Astrocyte (in vitro differentiated cells and primary cell): ENCODE measurements at regions not wholly inside any gene's neighbourhood (a gene's known extent, or its start where the extent isn't known, plus 50 kb on each side); places are given as distances from the start of the nearest gene placed in this dataset.

Experiments
- DNase-seq: peaks from one replicate; pipeline ENCODE4 v3.0.0-alpha.2; 2010; ENCODE audit warnings: low read depth
- FAIRE-seq: peaks from 2 replicates; lab custom pipeline; 2011; peaks lifted over from hg19 to GRCh38; lab: Jason Lieb, UNC
- H2AFZ ChIP-seq: 2 replicates; pipeline ENCODE4 v1.6.0; 2012; ENCODE audit warnings: low read depth, low read length, inconsistent platforms
- H3K27ac ChIP-seq: 2 replicates; pipeline ENCODE4 v1.5.1; 2011; ENCODE audit warnings: low read depth, low read length, inconsistent platforms
- H3K27me3 ChIP-seq: 2 replicates; pipeline ENCODE4 v1.6.0; 2011; ENCODE audit warnings: low read length, inconsistent platforms; ENCODE audit not compliant: insufficient read depth
- H3K36me3 ChIP-seq: 2 replicates; pipeline ENCODE4 v1.5.1; 2011; ENCODE audit warnings: low read length, inconsistent platforms; ENCODE audit not compliant: insufficient read depth
- H3K4me1 ChIP-seq: 2 replicates; pipeline ENCODE4 v1.5.1; 2011; ENCODE audit warnings: low read length, inconsistent platforms; ENCODE audit not compliant: insufficient read depth
- H3K4me2 ChIP-seq: 2 replicates; pipeline ENCODE4 v1.6.0; 2012; ENCODE audit warnings: low read length, inconsistent platforms
- H3K4me3 ChIP-seq: 2 replicates; pipeline ENCODE4 v1.5.1; 2011; ENCODE audit warnings: low read depth, mild to moderate bottlenecking, low read length, inconsistent platforms; ENCODE audit not compliant: insufficient read depth
- H3K79me2 ChIP-seq: 2 replicates; pipeline ENCODE4 v1.6.0; 2012; ENCODE audit warnings: mild to moderate bottlenecking, low read length, inconsistent platforms; ENCODE audit not compliant: insufficient read depth
- H3K9ac ChIP-seq: 2 replicates; pipeline ENCODE4 v1.6.0; 2012; ENCODE audit warnings: mild to moderate bottlenecking, low read length, inconsistent platforms
- H3K9me3 ChIP-seq: 2 replicates; pipeline ENCODE4 v1.5.1; 2012; ENCODE audit warnings: low read depth, mild to moderate bottlenecking, low read length, inconsistent platforms; ENCODE audit not compliant: insufficient read depth
- H4K20me1 ChIP-seq: 2 replicates; pipeline ENCODE4 v1.6.0; 2012; ENCODE audit warnings: low read length, inconsistent platforms; ENCODE audit not compliant: insufficient read depth
- H3K27ac Mint-ChIP-seq: one replicate; pipeline ENCODE4 v1.8.0; 2021; ENCODE audit warnings: mild to moderate bottlenecking, mixed read lengths; ENCODE audit not compliant: unreplicated experiment
- H3K27me3 Mint-ChIP-seq: one replicate; pipeline ENCODE4 v1.8.0; 2021; ENCODE audit warnings: low read depth, mixed read lengths; ENCODE audit not compliant: unreplicated experiment
- H3K36me3 Mint-ChIP-seq: one replicate; pipeline ENCODE4 v1.8.0; 2021; ENCODE audit warnings: low read depth, mixed read lengths; ENCODE audit not compliant: unreplicated experiment
- H3K4me1 Mint-ChIP-seq: one replicate; pipeline ENCODE4 v1.8.0; 2021; ENCODE audit warnings: low read depth, mixed read lengths; ENCODE audit not compliant: unreplicated experiment
- H3K4me3 Mint-ChIP-seq: one replicate; pipeline ENCODE4 v1.8.0; 2021; ENCODE audit warnings: mild to moderate bottlenecking, moderate library complexity, mixed read lengths; ENCODE audit not compliant: unreplicated experiment
- H3K9me3 Mint-ChIP-seq: one replicate; pipeline ENCODE4 v1.8.0; 2021; ENCODE audit warnings: mild to moderate bottlenecking, mixed read lengths; ENCODE audit not compliant: unreplicated experiment
- CTCF ChIP-seq: IDR thresholded peaks from 2 replicates; pipeline ENCODE4 v1.5.1; 2011; ENCODE audit warnings: low read depth, mild to moderate bottlenecking, inconsistent platforms, low read length, moderate library complexity; ENCODE audit not compliant: insufficient read depth
- EZH2 ChIP-seq: IDR thresholded peaks from 2 replicates; pipeline ENCODE4 v1.6.1; 2012; ENCODE audit warnings: mild to moderate bottlenecking, low read length, inconsistent platforms; ENCODE audit not compliant: insufficient read depth

DNA sequence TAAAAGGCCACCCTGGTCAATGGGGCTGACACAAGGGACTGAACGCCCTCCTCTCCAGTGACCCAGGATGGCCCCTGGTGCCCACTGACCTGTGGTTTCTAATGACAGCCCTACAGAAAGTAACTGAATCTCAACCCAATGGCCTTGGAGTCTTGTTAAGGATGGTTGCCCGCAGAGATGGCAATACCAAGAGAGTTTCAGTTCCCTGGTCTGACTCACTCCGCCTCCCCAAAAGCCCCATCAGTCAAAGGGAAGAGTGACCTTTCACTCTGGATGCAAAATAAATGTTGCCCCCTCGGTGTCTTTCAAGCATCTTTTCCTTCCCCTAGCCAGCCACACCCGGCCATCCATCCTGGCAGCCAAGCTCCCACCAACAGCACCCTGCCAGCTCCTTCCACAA is 57.7 kb upstream of the ISX start:
- Histone ChIP-seq H3K4me2 (no peak overlapping the region), H3K9me3 (peaks cover 2% of the 10 kb centered on the region), H3K4me1 (no peaks in the 10 kb centered on the region), H3K4me3 (no peak overlapping the region), H2AFZ (no peak overlapping the region), H3K36me3 (no peaks in the 10 kb centered on the region), H3K79me2 (no peaks in the 10 kb centered on the region), H3K9ac (no peak overlapping the region), H3K27me3 (no peaks in the 10 kb centered on the region), H3K27ac (no peak overlapping the region), H4K20me1 (no peaks in the 10 kb centered on the region)
- H3K36me3 Mint-ChIP-seq = no peaks in the 10 kb centered on the region
- no peak overlapping the region for H3K27ac Mint-ChIP-seq
- H3K4me1 Mint-ChIP-seq = peaks cover 4% of the 10 kb centered on the region
- DNase-seq (no peak), FAIRE-seq (no peak)
- H3K9me3 Mint-ChIP-seq = peaks cover 8% of the 10 kb centered on the region
- TF ChIP-seq CTCF (no peak), EZH2 (no peak)
- H3K4me3 Mint-ChIP-seq = no peak overlapping the region
- peaks cover 3% of the 10 kb centered on the region for H3K27me3 Mint-ChIP-seq

DNA sequence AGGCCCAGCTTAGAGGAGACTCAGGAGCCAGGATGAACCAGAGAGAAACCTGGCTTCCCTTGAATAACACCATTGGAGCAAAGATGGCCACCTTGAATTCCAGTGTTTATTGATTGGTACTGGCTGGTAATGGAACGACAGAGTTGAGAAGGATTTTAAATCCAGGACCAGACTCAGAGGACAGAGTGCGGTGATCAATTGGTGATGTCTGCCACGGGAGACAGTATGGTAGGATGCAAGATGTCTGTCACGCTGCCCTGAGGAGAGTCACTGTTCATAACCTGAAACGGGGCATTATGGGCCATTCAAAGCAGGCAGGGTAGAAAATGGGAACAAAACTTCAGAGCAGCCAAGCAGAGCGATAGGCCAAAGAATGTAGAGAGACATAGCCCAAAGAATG is 55.4 kb upstream of the ISX start:
- TF ChIP-seq CTCF = no peak
- TF ChIP-seq EZH2 = no peak
- Histone ChIP-seq H3K9me3 (peaks cover 2% of the 10 kb centered on the region), H3K4me2 (no peak overlapping the region), H3K4me1 (no peaks in the 10 kb centered on the region), H3K36me3 (no peaks in the 10 kb centered on the region), H2AFZ (no peak overlapping the region), H4K20me1 (no peaks in the 10 kb centered on the region), H3K4me3 (no peak overlapping the region), H3K79me2 (no peaks in the 10 kb centered on the region), H3K27me3 (no peaks in the 10 kb centered on the region), H3K27ac (no peak overlapping the region), H3K9ac (no peak overlapping the region)
- Mint-ChIP-seq H3K9me3 (peaks cover 12% of the 10 kb centered on the region), H3K27ac (no peak overlapping the region), H3K4me1 (peaks cover 4% of the 10 kb centered on the region), H3K36me3 (peaks cover 3% of the 10 kb centered on the region), H3K4me3 (no peak overlapping the region), H3K27me3 (peaks cover 3% of the 10 kb centered on the region)
- DNase-seq (no peak), FAIRE-seq (no peak)

GRCh38 chr22:35014812-35015211 is 51.1 kb upstream of the ISX start:
- no peak for FAIRE-seq
- Mint-ChIP-seq H3K4me1 (peaks cover 4% of the 10 kb centered on the region), H3K9me3 (peaks cover 9% of the 10 kb centered on the region), H3K36me3 (peaks cover 3% of the 10 kb centered on the region), H3K4me3 (no peak overlapping the region), H3K27ac (no peak overlapping the region), H3K27me3 (no peaks in the 10 kb centered on the region)
- TF ChIP-seq CTCF = no peak
- TF ChIP-seq EZH2 = no peak
- DNase-seq = no peak
- H3K4me2 ChIP-seq = no peak overlapping the region
- H3K27ac ChIP-seq = no peak overlapping the region
- H3K4me1 ChIP-seq = no peaks in the 10 kb centered on the region
- no peak overlapping the region for H3K4me3 ChIP-seq
- H3K27me3 ChIP-seq = no peaks in the 10 kb centered on the region
- H3K79me2 ChIP-seq = no peaks in the 10 kb centered on the region
- no peak overlapping the region for H3K9ac ChIP-seq
- H3K36me3 ChIP-seq = no peaks in the 10 kb centered on the region
- no peaks in the 10 kb centered on the region for H4K20me1 ChIP-seq
- H3K9me3 ChIP-seq = peaks cover 2% of the 10 kb centered on the region
- H2AFZ ChIP-seq = no peak overlapping the region
